GM21423 (cell line): ENCODE measurements at regions not wholly inside any gene's neighbourhood (a gene's known extent, or its start where the extent isn't known, plus 50 kb on each side); places are given as distances from the start of the nearest gene placed in this dataset.

Source experiments
- ATAC-seq: cut with Tn5 transposase; IDR thresholded peaks from one replicate; pipeline ENCODE4 v1.9.1; 2021; ENCODE audit warnings: mild to moderate bottlenecking, moderate library complexity; ENCODE audit not compliant: unreplicated experiment

GRCh38 chr21:27406300-27407009 lies 439.6 kb upstream of the ADAMTS5 start:
- no peak for ATAC-seq

GRCh38 chr21:27403011-27403410 lies 436.1 kb upstream of the ADAMTS5 start:
- ATAC-seq, result no peak

GRCh38 chr21:27400045-27400444 lies 433.2 kb upstream of the ADAMTS5 start:
- ATAC-seq, result no peak

GRCh38 chr21:27397578-27397977 lies 430.7 kb upstream of the ADAMTS5 start:
- ATAC-seq, result no peak

GRCh38 chr21:27393726-27394125 lies 426.8 kb upstream of the ADAMTS5 start:
- no peak for ATAC-seq

DNA sequence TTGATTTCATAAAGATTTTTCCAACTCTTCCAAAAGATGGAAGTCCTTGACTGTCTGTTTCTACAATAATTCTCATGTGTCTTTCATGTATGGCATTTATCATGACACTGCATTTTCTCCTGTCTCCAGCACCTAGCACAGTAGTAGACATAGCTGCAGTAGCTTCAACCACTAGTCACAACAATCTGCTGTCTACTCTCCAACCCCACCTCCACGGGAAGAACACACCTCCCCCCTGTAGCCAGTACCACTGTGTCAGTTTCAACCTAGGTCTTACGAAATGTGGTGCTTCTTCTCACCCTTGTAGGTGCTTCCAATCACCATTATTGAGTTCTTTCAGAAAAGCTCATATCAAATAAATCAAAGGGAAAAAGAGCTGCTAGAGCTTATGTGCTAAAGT lies 425.1 kb upstream of the ADAMTS5 start:
- no peak for ATAC-seq

DNA sequence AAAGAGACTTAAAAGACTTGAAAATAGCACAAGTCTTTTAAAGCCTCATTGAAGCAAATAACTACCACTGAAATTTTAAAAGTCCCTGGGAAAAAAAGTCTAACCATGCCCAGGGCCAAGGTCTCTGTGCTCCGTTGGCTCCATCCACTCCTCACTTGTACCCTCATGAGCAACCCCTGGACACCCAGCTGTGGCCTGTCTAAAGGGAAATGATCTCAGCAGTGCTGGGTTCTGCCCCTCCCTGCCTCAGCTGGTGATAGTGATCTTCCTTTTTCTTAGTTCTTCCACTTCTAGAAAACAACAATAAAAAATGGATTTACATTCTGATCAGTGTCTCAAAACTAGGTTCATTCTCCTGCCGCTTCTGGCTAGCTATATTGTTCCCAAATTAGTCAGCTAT lies 423.5 kb upstream of the ADAMTS5 start:
- ATAC-seq, result no peak

DNA sequence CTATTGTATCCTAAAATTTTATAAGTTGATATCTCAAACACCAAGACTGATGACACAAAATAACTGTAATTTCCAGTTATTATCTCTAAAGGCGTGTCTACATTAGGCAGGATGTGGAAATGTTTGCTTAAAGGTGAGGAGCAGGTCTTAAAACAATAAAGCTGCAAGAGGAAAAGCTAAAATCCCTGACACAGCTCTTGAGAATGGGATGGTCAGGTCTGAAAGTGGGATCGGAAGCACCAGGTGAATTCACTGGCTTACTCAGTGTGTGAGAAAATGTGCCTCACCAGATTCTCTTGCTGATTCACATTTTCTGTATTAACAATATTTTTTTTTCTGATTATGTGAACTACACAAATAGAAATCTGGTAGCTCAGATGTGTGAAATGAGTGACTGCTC lies 421.9 kb upstream of the ADAMTS5 start:
- ATAC-seq, result no peak

GRCh38 chr21:27382404-27382803 lies 415.5 kb upstream of the ADAMTS5 start:
- no peak for ATAC-seq

- no peak for ATAC-seq
Observed at GRCh38 chr21:27380303-27380702, 413.4 kb upstream of the ADAMTS5 start.

DNA sequence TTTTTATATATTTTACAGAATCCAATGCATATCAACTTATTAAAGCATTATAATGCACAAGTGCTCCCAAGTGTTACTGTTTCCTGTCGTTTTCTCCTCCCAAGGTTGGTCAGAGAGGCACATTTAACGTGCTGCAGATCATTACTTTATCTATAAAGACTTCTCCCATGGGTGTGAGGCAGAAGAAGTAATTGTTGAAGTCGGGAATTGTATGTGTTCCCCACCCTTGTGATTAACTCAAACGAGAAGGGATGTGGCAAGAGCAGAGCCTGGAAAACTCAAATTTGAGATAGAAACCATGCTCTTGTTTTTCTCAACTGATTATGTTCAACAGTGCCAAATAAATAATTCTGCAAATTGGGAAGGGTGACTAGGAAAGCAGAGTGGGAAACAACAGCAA lies 412.5 kb upstream of the ADAMTS5 start:
- ATAC-seq, result no peak

DNA sequence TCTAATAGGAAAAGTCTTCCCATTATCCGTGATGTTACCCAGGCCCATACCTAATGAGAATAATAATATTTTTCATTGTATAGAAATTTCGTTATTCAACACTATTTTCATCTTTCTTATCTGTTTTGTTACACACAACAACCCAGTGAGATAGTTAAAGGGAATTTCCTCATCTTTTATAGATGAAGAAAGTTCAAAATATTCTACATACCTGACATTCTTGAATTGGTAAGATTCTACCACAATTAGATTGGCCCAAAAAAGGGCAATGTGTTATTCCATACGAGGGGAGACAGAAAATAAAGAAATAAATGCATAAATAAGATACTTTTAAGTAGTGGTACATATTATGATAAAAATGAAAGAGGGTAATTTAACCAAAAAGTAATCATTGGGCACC lies 405.5 kb upstream of the ADAMTS5 start:
- no peak for ATAC-seq

- ATAC-seq, result no peak
Observed at GRCh38 chr21:27371975-27372331, 405.1 kb upstream of the ADAMTS5 start.

- ATAC-seq, result no peak
Observed at GRCh38 chr21:27371115-27371974, 404.5 kb upstream of the ADAMTS5 start.

DNA sequence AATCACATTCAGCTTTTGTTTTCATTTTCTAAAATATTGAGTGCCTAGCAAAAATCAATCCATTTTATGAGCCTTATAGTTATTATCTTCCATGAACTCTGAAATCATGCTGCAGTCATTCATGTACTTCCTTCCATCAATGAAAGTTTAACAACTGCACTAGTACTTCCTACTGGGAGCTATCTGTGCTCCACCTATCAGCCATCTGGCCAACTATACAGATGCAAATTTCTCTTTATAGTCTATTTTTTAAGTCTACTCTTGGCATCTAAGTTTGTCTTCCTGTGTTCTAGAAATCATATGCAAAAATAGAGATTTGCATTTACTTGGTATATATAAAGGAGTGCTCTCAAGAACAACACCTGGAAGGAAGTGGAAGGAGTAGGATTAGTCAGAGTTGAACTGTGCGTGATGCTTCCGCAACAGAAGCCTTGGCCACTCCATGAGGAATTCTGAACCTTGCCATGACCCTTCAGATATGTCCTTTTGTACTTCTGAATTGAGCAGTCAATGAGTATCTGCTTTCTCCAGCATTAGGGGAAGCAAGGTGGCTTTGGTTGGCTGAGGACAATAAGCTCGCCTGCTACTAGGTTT lies 403.2 kb upstream of the ADAMTS5 start:
- ATAC-seq, result no peak

- ATAC-seq, result no peak
Observed at GRCh38 chr21:27369234-27369633, 402.3 kb upstream of the ADAMTS5 start.

DNA sequence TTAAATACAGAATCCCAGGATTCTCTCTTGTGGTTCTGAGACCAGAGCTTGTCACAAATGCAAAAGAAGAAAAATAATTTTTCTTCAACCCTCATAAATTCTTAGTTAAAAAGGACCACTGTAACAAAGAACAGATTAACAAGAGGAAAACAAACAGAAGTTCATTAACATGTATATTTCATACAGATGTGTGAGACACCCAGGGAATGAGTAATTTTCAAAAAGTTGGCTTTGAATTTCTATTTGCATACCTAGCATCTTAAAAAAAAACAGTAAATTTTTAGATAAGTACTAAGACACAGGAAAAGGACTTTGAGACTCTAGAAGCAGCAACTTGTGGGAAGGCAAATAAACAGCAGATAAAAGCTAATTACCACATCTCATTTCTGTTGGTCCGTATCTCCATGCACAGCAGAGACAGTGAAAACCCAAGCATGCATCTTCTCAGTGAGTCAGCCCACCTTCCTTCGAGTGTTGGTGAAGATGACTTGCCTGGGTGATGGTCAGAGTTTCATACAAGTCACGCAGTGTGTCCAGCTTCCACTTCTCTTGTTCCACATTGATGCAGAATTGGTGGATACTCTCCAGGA lies 399.9 kb upstream of the ADAMTS5 start:
- ATAC-seq, result no peak

DNA sequence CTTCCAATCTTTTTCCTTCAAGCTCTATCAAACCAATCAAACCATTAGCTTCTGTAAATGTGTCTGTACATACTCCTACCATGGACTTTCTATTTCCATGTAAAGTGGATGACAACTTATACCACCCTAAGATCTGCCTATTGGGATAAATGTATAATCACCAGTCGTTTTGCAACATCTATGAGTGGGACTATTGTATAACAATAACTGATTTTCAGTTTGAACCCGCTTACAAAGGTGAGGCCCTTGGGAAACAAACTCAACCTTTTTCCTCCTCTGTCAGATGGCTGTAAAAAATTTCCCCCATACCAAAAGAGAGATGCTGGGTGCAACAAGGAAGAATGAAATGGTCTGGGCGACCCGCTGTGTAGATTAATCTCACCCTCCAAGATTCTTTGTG lies 399.1 kb upstream of the ADAMTS5 start:
- ATAC-seq, result no peak

GRCh38 chr21:27365394-27365793 lies 398.5 kb upstream of the ADAMTS5 start:
- no peak for ATAC-seq

- ATAC-seq, result no peak
Observed at GRCh38 chr21:27363719-27364477, 397.0 kb upstream of the ADAMTS5 start.

DNA sequence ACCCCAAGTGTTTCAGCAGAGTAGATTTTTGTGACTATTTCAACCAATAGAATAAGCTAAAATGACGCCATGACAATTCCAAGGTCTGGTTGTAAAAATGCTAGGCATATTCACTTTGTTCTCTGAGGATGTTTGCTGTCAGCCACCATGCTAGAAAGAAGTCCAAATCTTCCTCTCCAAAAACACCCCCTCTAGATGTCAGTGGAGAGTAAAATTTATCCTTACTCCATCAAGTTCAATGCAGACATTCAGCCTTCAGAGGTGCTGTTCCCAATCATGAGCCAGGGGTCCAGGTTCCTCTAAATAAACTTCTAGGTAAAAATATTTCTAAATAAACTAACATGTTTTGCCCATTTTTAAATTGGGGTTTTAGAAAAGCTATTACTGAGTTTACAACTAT lies 395.4 kb upstream of the ADAMTS5 start:
- no peak for ATAC-seq
